Stimulated activated CD8-positive, alpha-beta memory T cell treated with anti-CD3 and anti-CD28 coated beads, Interleukin-7, amount 100 ng/mL, for 4 hours (primary cell): ENCODE measurements at regions not wholly inside any gene's neighbourhood (a gene's known extent, or its start where the extent isn't known, plus 50 kb on each side); places are given as distances from the start of the nearest gene placed in this dataset.
A peak's percentile ranks its signal among the peaks of the same experiment; 100 is the strongest.

Experiments used
- DNase-seq, 2 donors: peaks; one replicate each; pipeline ENCODE4 v3.0.0-alpha.2; 2020; ENCODE audit warnings: low read depth in 2 of 2

DNA sequence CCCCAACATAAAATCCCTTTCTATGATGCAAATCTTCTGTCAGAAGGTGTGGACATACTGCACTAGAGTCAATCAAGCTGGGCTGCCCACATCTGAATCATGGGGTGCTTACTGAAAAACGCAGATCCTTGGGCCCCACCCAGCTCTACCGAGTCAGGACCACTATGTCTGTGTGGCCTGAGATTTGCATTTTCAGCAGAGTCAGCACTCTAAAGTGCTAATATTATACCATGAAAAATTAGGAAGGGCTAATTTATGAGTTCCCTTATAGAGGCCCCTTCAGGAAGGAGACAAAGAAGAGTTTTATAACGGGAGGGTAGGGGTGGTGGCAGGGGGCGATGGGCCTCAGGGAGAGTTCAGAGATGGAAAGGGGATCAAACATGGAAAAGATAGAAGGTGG is 163.3 kb upstream of the NABP1 start:
- DNase-seq: no peak

DNA sequence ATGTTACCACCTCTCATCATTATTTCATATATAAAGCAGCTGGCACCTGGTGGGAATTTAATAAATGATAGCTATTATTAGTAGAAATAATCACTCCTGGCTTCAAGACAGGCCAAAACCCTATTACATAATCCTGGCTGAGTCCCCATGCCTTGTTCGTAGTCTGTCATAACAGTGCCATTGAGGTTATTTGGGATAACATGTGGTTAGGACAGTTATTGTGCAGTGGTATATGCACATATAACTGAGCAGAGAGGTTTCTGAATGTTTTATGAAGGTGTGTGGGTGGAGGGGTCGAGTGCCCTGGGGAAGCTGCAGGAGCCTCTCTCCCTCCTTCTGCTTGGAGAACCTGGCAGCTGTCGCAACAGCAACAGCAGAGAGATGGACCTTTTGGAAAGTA is 162.4 kb upstream of the NABP1 start:
- no peak for DNase-seq

DNA sequence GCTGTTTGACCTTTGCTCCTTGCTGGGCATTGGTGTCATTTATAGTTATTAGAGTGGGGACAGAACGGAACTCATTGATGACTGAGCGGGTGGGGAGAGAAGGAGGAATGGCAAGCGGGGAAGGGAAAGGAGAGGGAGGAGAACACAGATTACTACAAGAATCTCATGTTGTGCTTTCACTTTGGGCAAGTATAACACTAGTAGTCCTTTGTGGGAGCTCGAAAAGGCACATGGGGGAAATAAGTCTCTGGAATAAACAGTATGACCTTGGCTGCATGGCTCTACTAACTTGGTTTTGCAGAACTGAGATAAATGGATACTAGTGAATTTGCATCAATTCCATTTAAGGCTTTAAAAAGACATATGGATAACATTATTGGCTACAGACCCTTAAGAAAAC is 161.7 kb upstream of the NABP1 start:
- DNase-seq: no peak

DNA sequence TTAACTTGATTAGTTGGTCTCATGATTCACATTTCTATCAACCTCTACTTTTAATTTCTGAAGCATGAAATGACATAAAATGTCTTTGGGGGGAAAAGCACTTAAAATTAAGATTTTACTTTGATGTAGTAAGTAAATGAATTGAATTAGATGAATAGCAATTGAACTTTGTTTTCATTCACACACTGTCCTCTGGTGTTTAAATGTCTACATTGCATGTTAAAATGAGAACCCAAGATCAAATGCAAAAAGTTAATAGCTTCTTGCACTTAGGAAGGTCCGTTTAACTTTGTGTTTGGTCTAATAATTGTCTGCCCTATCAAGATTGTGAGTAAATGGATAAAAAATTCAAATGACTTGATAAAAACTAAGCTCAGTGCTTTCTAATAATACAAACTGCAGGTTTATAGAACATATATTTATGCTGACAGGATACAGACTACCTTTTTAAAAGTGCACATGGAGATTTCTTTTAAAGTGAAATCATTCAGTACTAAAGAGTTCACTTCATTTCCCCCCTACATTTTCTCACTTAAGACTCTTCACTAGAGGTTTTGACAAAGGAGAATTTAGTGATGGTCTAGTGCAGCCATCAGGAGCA is 156.2 kb upstream of the NABP1 start:
- DNase-seq: no peak

DNA sequence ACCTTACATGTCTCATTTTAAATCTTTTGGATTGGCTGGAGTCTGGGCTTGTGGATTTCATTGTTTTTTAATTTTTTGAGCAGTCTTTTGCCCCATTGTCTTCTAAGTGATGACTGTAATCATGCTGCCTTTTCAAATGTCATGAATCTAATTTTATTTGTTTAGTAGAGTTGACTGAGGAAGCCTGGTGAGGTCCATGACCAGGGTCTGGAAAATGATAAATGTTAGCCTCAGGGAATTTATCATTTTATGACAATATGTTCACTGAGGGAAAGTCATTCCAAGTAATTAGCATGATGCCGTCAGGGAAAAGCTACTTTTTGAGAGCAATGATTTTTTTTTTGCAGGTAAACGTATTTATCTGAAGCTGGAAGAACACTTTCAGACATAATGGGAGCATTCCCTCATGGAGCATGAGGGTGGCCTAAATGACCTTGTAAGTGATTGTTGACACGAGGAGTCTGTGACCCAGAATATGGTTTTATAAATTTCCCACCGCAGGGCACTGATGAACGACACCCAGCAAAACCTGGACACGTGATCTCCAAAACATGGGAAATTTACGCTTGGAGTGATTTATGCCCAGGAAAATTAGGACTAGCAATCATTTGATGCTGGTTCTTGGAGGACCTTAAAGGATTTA is 155.3 kb upstream of the NABP1 start:
- DNase-seq: no peak

DNA sequence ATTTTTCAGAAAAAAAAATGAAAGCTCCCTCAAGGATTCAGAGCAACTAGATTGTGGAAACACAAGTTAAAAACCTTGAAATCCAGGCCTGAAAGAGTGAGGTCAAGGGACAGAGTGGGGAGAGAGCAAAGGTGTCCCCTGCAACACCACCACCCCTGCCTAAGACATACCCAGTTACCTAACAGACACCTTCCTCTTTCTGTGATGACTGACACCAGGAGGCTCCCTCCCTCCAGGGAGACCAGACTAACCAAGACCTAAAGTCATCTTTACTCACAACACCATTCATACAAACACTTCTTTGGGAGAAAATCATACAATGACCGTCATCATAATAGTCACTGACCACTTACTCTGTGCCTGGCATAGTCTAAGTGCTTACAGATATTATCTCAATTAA is 151.8 kb upstream of the NABP1 start:
- no peak for DNase-seq

DNA sequence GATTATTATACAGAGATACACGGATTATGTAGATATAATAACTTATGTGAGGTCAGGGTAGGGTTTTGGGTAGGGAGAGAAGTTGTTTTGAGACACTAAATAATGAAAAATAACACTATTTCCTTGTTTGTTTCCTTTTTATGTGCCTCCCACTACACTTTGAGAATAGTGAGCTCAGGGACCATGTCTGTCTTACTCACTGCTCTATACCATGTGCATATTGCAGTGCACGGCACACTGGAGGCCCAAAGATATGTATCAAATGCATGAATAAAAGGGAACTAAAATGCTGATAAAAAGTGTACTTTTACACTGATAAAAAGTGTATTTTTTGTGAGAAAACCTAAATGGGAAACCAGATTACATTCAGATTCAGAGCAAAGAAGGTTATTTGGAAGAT is 151.4 kb upstream of the NABP1 start:
- no peak for DNase-seq

DNA sequence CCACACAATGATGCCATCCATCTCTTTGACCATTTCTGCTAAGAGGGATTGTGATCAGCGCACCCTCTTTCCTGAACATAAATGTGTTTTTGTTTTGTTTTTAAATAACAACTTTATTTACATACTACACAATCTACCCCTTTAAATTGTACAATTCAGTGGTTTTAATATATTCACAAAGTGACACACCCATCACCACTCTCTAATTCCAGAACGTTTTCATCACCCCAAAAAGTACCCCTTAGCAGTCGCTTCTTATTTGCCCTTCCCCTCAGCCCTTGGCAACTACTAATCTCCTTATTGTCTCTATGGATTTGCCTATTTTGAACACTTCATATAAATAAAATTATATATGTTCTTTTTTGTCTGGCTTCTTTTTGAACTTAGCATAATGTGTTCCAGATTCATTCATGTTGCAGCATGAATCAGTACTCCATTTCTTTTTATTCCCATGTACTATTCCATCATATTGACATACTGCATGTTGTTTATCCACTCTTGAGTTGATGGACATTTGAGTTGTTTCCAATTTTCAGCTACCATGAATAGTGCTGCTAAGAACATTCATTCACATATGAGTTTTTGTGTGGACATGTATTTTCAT is 150.9 kb upstream of the NABP1 start:
- DNase-seq: no peak

DNA sequence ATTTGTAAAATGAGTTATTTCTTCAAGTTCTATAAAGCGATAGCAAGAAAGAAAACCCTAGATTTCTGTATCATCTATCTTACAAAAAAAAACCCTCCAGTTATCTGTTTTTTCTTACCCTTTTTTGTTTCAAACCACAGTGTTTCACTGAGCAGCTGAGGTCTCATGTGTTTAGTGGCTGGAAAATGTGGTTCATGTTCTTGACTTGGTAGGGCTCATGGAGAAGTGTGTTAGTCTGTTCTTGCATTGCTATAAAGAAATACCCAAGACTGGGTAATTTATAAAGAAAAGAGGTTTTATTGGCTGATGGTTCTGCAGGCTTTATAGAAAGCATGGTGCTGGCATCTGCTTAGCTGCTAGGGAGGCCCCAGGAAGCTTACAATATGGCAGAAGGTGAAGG is 147.3 kb upstream of the NABP1 start:
- DNase-seq: no peak

DNA sequence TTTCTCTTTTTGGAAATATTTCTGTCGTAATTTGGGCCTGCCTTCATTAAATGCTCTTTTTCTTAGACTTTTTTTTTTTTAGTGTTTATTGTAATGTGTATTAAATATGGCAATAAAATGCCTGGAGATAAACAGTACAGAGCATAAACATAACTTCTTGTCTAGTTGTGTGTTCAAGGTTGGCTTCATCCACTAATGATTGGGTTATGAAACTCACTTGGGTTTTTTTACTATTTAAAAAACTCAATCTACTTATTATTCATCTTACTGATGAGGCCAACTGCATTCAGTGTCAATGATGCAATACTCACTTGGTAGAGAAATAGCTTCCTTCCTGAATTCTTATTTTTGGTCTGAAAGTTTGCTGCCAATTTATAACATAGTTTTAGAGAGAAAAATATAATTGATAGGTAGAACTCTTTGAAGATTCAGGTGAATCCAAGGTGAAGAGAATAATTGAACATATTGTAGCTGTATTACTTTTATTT is 144.2 kb upstream of the NABP1 start:
- no peak for DNase-seq

DNA sequence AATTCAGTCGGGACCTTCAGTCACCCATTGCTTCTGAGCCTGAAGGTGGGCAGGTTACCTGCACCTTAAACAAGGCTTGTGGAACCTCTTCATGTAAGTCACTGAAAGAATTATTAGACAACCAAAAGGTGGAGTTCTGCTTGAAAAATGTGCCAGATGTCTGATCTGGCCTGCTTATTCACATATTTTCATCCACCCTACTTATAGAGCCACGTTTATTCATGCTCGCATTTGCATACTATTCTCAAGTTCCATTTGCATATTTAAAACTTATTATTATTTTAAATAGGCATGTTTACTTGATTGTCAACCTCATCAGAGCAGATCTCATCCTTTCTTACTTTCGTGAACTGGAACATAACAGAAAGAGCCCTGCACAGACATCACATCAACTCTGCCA is 140.0 kb upstream of the NABP1 start:
- DNase-seq: no peak

DNA sequence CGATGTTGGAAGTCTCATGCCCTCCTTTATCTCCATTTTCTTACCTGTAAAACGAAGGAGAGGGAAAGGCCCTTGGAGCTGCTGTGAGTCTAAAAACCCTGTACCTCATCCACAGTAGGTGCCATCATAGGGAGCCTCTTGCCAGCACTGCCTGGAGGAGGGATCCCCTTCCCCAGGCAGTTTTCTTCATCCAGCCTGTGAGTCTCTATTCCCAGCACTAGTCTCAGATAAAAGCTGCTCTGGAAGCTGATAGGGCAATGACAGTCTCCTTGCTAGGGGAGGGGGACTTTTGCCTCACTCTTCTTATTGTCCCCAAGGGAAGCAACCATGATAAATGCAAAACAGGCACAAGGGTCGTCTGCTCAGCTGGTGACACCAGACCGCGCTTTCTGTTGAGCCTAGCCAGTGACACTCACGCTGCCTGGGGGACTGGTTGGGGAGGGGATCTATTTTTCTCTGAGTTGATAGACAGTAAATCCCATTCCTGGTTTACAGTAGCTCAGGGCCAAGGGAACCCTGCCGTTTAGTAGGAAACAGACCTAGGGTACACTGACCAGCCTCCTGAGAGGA is 139.5 kb upstream of the NABP1 start:
- no peak for DNase-seq

DNA sequence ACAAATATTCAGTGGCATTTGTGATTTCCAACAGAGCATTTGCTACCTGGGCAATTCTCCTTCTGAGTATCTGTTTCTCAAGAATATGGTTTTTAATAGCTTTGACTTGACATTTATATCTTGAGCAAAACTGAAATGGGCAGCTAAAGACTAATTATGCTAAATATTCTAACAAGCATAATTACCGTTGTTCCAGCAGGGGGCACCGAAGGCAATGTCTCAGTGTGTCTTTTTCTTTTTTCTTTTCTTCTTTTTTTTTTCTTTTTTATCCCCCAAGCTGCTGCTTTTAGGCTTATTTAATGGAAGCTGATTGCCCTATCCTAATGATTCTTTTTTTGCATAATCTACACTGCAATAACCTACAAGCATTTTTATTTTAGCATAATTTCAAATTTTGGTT is 138.9 kb upstream of the NABP1 start:
- no peak for DNase-seq

DNA sequence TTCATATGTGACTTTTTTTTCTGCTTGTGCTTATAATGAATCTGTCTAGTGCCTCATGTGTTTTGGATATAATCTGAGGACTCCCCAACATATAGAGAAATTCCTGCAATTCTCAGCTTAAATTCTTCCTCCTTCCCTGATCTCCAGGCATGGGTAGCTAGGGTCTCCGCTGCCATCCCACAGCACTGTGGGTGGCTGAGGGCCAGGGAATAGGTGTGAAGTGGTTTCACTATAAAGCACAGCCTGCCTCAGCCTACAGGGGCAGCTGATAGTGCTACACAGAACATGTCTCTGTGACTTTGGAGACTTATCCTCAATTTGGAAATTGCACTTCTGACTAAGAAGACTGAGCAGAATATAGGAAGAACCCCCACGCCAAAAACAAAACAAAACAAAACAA is 137.3 kb upstream of the NABP1 start:
- no peak for DNase-seq

DNA sequence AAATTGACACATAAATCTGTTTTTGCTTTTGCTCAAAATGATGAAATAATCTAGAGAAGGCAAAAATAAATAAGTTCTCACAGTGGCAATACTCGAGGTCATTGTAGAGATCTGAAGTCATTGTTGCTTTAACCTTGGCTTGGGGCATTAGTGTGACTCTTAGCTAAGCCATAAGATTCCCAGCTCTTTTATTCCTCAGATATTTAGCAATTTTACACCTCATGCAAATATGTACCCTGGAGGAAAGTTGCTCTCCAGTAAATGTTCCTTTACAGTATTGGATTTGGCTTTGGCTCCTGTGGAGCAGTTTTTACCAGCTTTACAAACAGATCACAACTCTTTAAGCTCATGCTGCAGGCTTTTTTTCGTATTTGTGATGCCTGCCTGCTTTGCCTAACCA is 134.2 kb upstream of the NABP1 start:
- DNase-seq: no peak

DNA sequence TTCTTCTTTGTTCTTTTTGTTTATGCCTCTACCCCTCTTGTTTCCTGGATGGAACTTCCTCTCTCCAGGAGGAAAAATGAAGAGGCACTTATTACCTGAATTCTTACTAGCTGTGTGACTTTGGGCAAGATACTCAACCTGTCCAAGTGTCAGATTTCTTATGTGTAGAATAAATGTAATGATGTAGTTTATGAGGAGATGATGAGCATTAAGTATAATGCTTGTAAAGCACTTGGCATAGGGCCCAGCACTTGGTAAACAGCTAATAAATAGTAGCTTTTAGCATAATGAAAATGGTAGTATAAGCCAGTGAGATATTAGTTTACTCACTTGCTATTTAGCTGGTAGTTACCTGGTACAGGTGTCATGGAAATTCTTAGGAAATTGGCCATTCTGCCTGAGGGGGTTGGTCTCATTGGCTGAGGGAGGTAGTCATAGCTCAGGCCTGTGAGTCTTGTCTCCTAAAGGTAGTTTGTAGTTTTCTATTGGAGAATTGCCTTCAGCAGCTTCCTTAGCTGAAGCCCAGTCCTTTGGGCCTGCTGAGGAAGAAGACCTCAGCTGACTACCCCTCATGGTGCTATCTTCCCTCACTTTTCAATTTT is 133.4 kb upstream of the NABP1 start:
- DNase-seq: no peak

DNA sequence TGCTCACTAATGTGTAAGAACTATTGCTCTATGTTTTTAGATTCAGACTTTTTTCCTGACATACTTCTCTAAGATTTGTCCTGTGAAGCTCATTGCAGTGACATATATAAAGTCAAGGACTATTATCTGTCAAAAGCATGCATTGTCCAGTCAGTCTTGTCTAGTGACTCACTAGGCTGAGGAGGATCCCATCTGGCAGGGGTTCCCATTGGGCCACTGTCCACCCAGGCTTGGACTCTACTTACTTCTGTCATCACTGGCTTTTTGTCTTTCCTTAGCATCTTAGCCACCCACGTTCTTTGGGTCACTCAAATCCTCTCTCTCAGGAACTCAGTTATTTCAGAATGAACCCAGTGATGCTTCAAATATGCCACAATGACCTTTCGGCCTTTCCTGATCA is 132.6 kb upstream of the NABP1 start:
- DNase-seq: no peak

DNA sequence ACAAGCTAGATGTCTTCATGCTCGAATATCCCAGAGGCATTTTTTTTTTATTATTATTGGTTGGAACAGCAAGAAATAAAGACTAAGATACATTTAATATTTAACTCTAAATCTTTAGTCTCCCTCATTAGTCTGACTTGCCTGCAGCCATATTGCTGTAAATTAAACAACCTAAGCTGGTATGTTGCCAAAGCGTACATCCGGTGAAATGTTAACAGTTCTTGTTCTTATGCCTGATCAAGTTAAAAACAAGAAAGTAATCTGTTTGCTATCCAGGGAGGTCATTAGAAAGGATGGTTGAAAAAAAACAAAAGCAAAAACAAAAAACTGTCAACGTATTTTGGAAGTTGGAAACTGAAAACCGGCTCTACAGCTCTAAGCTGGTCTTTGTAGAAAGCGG is 125.9 kb upstream of the NABP1 start:
- DNase-seq: no peak

DNA sequence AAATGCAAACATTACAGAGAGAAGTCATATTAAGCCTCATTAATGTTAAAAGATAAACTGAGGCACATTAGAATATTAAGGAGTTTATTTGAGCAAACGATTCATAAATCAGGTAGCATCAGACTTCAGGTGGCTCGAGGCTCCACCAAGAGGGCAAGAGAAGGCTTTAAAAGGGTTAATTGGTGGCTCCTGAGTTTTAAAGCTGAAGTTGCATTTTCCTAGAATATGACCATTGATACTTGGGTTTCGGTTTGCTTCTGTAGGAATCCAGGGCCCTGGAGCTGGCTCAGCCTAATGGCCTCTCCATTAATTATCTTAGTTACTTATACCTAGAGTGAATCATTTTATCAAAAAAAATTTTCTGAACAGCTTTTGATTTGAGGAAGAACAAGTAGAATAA is 123.7 kb upstream of the NABP1 start:
- DNase-seq: no peak

DNA sequence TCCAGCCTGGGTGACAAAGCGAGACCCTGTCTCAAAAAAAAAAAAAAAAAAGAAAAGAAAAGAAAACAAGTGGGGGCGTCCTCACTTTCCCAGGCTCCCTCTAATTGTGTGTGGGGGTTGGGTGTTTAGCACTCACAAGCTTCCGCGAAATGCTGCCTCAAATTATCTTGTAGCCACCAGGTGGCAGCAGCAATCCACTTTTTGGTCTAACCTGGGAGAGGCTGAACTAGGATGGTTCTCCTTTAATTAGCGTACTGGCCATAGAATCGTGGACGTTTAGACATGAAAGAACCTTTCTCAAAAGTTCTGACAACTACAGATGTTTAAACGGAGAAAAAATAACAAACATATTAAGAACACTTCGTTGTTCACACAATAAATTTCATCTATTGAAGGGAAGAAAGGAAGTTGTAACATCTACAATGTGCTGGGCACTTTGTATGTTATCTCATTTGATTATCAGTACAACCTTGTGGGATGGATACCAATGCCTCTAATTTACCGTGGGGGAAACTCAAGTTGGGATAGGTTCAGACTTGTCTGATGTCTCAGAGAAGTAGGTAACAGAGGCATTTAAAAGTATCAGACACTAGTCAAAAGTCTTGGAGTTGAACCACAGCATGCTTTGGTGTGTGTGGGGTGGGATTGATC is 122.7 kb upstream of the NABP1 start:
- DNase-seq: peak; percentile 56 to 75

DNA sequence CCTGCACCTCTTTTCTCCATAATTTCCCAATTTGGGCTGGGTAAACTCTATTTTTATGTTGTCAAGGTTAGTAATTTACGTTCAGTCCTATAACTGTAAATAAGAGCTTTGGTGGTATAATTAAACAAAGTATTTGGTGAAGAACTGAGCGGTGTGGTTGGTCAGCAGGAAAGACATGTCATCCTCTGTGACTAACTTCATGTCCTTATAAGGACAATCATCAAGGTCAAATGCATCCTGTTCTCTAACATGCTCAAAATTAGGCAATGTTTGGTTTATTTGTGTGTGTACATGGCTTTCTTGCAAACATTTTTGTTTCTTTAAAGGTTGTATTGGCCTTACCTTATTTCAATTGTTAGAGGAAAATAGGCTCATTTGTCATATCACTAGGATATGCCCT is 121.5 kb upstream of the NABP1 start:
- no peak for DNase-seq

DNA sequence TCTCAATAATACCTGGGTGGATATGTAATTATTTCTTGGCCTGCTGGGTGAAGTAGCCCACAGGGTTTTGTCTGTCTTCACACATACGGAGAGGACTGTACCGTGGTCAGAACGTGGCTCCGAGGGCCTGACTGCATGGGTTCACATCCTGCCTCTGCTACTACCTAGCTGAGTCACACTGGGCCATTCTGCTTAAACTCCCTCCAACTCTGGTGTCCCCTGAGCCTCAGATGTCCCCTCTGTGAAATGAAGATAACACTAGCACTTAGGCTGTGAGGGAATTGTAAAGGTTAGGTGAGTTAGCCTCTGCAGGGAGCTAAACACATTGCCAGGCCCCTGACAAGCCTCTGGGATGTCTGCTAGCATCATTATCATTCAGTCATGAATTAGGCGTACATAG is 120.1 kb upstream of the NABP1 start:
- DNase-seq: no peak
